DMS53 treated with DMSO at 0.1 percent for 48 hours (cell line): ENCODE measurements at regions not wholly inside any gene's neighbourhood (a gene's known extent, or its start where the extent isn't known, plus 50 kb on each side); places are given as distances from the start of the nearest gene placed in this dataset.
A peak's percentile ranks its signal among the peaks of the same experiment; 100 is the strongest.

Experiments used
- DNase-seq: peaks from one replicate; lab custom pipeline; 2025; ENCODE audit not compliant: unreplicated experiment; lab: John Stamatoyannopoulos, UW

DNA sequence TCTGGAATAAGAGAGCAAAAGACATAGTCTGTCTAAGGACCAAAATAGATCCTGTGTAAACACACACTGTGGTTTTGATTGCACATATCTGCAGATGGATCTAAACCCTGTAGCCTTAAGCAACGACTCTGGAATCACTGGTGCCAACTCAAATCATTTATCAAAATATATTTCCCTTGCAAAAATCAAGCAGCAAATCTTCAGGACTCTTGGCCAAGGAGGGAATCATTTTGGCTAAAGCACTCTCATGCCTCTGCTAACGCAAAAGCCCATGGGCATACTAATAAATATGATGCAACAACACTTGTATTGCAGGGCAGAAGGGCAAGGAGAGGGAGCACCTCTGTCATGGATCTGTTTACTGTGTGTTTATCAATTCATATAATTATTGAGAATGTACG is 155.4 kb upstream of the DUSP10 start:
- no peak for DNase-seq

DNA sequence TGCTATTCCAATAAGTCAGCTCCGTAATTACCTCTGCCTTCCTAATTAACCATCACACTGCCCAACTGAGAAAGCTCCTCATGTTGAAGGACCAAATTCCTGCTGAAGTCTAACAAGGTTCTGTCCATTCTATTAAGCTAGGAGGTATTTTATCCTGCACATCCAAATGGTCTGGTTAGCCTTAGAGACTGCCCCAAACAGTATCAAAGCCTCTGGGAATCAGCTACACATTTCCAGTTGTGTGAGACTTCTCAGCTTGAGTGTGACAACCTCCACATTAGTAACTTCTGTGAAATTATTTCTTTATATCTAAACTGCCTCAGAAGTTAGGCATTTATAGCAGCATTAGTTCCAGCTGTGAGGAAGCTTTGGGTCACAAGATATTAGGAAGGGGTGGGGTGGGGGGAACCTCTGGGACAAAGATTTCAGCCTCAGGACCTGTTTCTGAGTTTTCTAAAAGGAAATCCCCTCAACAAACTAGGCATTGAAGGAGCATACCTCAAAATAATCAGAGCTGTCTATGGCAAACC is 150.5 kb upstream of the DUSP10 start:
- no peak for DNase-seq

DNA sequence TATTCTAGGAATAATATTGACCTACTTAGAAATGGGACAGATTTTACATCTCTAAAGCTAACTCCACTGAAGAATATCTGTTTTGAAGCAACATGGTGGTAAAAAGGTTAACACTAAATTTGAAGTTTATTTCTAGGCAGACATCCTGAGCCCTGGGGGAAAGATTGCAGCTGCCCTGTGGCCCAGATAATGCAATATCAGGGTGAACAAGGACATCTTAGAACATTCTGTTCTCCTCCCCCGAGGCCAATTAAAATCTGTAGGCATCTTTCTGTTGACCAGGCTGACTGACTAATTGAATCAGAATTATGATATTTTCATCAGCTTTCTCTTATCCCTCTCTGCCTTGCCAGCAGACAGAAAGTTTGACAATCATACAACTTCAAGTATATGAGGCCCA is 149.8 kb upstream of the DUSP10 start:
- DNase-seq = no peak

DNA sequence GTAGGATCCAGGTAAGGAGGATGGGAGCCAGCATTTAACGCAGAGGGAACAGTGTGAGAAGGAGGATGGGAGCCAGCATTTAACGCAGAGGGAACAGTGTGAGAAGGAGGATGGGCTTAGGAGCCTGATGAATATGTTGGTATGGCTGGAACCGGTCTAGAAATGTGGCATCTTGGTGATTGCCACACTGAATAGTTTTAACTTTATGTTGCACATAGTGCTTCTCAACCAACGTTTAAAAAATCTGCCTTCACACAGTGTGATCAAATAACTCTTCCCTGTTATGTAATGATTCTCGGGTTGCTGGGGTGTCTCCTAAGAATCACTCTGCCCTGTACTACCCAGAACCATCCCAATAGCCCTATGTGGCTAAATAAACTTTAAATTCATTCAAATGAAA is 146.9 kb upstream of the DUSP10 start:
- DNase-seq = no peak

DNA sequence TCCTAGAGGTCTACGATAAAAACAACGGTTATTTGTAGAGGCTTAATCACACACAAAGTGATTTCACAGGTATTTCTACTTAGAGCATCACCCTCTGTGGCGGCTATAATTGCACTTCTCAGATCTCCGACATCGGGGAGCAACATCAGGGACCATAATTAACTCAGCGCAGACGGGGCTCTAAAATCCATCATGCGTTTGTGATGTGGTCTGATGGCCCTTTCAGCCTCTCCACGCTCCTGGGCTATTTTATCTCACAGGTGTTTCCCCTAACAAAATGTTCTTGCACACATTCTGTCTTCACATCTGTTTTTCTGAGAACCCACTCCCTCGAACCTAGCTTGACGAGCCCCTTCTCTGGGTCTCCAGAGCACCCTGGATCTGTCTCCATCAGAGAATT is 146.3 kb upstream of the DUSP10 start:
- no peak for DNase-seq

DNA sequence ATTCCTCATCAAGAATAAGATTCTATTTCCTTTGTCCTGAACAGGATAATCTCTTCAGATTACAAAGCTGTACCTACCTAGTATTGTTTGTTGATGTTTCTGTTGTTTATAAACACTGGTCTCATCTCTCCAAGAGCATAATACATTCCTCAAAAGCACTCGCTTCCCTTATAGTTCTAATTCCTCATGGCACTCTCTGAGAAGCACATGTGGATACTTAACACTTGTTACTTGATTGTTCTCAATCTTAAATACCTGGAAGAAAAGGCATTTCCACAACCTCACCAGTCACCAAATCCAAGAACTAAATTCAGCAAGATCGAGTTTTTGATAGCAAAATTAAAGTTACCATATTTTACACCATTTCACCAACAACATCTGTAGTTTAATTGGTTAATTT is 145.9 kb upstream of the DUSP10 start:
- no peak for DNase-seq

DNA sequence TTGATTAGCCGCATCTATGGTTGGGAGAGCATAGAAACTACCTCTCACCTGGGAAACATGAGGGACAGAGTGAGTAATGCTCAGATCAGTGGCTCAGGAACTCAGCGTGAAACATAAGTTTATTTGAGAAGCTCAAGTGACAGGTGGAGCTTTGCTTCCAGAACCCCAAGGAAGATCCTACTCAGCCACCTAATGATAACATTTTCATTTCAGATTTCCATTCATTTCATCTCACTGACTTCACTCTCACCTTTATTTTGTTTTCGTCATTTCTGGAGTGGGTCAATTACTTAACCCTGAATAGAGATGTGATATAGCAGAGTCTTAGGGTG is 145.5 kb upstream of the DUSP10 start:
- DNase-seq = no peak

DNA sequence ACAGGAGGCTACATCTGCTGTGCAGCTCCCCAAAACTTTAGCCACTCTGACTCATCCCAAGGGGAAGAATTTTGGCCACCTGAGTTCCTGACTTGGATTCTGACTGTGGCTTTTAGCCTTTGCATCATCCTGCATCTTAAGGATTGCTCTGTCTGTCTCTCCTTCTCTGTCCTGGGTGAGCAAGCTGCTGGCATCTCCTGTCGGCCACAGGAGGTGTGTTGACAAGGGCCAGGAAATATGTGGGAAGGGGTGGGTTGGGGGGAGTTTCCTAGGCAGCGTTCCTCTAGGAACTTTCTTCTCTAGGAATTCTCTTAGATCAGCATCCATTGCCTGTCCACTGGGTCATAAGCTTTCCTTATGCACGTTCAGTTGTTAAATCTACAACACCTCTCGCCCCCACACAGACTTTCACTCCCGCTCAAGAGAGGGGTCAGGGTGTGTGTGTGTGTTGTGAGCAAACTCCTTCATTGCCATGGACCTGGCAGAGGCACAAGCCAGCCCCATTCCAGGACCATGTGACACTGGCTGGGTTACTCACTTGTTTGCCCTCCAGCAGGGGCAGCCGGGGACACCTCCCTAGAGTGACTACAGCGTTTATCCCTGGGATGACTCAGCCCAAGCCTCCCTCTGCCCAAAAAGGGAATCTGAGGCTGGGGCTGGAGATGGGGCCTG is 145.0 kb upstream of the DUSP10 start:
- peak; percentile 68 for DNase-seq

DNA sequence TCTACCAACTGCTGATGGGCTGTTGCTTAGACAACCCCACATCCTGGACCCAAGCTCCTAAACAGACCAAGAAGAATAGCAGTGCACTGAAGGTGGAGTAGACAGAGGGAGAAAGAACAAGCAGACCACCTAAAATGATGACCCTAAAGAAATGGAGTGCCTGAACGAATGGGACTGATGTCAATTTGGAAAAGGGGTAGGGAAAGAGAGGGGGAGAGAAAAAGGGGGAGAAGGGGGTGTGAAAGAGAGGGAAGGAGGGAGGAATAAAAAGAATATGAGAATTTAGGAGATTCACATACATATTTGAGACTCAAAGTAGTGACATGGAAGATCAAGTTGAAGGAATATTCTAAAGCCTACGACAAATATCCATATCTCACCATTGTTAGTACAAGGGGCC is 144.4 kb upstream of the DUSP10 start:
- DNase-seq = no peak

DNA sequence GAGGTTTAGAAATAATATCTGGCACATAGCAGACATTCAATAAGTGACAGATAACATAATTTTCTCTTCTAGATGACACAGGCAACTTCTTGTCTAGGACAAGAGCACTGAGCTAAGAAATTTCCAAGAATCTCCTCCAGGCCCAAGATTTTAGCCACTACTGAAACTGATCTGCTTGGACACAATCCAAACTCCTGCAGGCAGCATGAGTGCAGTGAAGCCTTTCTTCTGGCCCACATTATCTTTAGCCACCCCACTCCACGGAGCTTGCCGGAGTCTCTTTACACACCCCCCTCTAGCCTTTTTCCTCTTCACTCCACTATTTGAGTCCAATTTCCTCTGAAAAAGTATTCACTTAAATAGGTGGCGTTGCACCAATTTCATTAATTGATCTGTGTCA is 142.9 kb upstream of the DUSP10 start:
- DNase-seq = no peak

DNA sequence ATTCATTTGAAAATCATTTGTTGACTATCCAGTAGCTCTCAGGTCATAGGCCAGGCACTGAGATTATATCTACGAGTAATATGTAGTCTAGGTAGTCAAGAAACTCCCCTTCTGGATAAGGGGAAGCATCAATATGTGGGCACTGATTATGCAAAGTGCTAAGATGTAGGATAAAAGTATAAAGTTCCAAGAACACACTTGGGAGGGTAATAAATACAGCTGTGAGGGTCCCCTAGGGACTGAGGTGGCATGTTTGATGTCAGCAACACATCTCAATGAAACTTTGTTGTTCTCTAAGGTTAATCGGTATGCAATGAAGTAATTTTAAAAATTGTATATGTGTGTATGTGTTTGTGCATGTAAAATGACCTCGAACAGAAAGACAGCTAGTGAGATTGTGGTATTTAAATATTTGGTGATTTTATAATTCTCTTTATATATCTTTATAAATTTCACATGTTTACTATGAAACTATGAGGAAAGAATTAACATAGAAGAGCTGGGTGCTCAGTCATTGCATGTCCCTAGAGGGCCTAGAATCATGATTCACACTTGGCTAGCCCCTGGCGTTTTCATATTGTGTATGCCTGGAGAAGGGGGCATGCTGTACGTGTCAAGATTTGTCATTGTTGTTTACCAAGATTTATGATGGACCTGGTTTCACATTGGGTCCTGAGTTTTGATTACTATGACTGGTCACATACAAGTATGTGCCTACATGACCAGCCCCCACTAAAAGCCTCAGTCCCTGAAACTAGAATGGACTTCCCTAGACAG is 140.1 kb upstream of the DUSP10 start:
- no peak for DNase-seq

DNA sequence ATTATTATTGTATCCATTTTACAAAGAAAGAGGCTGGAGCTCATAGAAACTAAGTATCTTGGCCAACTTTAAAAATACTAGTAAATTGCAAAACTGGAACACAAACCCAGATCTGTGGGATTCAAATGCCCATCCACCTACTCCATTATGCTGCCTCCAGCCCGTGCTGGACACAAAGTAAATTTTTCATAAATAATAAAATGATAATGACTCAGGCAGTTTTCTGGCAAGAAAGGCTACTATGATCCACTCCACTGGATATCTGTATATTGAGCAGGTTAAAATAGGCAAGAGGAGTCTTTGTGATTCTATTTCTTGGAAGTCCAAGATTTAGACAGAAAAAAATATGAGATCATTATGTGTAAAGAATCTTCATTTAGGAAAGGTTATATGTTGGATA is 138.3 kb upstream of the DUSP10 start:
- DNase-seq = no peak

DNA sequence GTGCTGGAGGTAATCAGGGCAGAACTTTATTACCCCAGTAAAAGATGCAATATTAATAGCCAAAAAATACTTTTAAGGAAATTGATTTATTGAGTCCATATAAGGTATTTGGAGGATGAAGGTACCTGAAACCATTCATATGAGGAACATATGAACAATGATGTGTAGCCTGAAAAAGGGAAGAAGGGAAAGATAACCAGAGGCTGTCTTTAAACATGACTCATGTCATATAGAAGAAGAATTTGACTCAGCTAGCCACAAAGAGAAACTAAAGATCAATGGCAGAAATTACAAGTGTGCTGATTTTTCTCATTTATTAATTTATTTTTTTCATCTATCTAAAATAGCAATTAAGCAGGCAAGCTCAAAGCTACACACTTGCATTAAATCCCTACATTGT is 136.2 kb upstream of the DUSP10 start:
- no peak for DNase-seq

DNA sequence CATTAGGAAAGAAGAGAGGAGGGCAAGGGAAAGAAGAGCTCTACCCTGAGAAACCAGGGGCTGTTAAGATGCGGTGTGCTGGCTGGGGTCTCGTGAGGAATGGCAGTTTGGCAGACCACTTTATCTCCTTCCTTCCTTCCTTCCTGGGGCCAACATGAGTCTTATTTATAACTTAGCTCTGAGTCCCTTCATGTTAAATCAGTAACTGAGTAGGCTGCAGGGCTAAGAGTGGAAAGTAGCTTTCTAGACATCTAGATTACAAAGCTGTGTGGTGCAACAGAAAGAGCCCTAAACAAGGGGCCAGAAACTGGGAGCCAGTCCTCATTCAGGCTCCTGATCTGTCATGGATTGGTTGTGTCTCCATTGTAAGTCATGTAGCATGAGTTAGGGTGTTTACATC is 135.4 kb upstream of the DUSP10 start:
- no peak for DNase-seq

DNA sequence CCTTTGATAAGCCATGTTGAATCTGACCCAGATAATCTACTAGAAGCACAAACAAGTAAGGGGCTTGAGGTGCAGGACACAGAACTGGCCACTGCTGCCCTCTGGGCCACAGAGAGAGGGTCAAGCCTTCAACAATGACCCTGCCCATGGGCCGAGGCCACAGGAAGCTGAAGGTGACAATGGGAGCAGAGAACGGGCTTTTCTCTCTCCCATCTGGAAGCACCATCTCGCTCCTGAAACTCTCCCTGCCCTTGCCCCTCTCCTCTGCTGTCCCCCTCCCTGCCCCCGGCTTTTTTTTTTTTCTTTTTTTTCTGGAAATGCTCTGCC is 133.1 kb upstream of the DUSP10 start:
- DNase-seq = no peak

DNA sequence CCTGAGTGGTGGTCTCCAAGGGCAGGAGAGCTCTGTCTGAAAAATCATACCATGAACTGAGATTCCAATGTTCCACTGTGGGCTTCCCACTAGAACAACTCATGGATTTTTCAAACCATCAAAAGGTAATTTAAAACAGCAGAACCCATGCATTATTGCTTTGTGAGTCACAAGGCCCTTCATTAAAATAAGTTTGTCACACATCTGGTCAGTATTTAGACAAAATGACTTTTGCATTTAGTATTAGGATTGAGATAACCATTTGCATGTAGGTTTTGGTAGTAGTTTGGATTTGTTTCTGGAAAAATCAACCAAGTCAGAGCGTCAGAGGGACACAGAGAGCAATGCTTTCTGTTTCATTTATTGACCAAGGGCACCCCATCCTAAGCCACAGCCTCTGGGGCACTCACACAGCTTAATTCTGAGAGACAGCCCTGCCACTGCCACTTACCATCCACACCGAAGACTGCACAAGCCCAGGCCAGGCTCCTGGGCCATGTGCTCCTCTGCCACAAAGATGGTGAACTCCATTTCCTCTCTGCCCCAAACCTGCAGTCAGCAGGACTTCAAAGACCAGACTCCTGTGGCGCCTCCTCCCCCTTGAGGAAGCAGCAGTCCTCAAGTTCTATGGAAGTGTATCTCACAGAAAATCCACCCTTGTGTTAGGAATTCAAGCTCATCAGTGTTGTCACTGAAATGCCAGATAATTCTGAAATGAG is 132.6 kb upstream of the DUSP10 start:
- no peak for DNase-seq

DNA sequence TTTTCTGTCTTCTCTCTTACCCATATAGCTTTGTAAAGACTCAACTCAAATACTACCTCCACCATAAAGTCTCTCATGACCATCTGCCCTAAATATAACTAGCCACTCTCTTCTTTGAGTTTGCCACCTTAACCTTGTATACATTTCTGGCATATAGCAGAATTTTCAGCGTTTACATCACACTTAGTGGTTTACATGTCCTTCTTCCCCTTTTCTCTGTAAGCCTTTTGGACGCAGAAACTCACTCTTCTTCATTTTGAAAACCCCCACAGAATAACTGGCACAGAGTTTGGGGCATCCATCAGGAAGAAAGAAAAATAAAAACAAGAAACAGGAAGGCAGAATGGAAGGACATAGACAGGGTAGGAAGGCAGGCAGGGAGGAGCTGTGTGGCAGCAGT is 131.8 kb upstream of the DUSP10 start:
- DNase-seq = no peak

DNA sequence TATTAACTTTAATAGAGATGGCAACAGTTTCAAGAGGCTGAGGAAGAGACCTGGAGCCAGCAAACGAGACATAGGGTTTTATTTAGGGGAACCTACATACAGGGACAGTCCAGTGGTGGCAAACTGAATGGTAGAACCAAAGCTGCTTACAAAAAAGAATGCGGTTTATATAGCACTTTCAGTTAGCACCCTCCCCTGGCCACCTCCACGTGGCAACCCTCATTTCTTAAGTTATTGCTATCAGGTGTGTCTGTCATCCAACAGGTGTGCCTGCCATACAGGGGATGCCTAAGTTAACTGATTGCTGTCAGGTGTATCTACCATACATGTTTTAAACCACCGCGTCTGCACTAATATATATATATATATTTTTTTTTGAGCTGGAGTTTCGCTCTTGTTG is 129.2 kb upstream of the DUSP10 start:
- DNase-seq = no peak

DNA sequence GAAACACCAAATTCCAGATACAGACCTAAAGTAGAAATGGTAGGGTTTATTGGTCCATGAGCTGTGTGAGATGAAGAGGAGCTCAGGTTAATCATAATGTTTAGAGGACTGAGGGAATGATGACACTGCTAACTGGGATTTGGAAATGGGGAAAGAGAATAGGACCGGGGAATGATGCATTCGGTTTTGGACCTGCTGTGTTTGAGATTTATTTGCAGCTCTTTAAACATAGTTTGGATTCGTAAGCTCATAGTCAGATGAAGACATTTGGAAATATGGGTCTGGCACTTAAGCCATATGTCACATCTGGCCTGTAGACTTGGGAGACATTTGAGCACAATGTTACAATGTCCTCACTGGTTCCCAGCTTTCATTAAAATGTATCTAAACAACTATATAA is 127.9 kb upstream of the DUSP10 start:
- DNase-seq = no peak

DNA sequence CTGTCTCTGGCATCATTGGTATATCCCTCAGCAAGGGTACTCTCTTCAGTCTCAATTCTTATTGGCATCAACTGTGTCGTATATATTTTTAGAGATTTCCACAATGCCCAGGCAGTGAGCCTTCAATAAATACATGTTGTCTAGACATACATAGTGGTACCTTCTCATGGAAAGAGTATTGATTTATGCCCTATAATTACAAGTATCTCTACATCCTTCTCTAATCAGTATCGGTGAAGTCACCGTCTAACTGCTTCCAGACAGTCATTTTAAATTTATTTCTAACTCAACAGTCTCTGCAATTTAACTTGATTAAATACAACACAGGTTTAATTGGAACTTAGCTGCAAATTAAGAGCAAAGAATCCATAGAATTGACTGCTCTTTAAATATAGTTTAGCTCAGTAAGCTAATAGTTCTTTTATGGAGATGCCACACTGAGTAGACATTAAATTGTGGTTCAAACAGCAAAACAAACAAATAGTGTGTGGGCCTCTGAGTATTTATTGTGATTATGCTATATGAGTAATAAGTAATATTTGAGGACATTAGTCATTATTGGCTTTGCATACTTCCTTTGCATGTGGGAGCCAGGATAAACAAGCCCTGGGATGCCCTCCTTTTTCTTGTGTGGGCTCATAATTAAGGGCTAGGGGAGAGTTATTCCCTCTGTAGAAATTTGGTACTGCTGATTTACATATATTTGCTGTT is 126.9 kb upstream of the DUSP10 start:
- DNase-seq = peak; percentile 77

DNA sequence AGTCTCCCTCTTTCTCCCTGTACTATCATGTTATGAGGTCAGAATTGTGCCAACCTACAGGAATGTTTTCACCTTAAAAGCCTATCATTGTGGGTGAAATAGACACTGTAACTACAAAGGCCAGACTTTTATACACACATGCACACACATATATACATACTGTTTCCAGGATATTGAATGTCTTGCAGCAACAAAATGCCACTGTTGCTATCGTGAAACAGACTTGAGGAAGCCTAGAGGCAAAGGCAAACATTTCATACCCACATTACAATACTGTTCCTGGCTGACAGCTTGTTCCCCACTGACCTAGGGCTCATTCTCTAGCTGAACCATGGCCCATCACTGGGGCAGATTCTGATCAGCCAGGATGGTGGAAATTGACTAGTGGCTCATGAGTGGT is 125.1 kb upstream of the DUSP10 start:
- no peak for DNase-seq

DNA sequence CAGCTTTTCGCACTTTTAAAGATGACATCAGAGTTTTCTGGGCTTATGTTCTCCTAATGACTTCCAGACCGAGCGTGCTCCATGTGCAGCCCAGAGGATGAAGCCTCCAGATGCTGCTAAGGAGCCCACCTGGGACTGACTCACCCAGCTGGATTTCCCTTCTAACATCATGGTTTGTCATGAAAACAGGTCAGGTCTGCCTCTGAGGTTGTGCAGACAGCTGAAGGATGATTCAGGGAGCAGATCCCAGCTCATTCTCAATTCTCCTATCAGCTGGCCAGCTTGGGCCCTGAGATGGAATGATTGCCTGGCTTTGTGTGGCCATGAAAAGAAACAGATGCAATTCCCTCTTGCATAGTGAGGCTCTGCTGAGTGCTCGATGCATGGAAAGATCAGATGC is 123.9 kb upstream of the DUSP10 start:
- DNase-seq = no peak
